H1 (cell line): ENCODE measurements at regions not wholly inside any gene's neighbourhood (a gene's known extent, or its start where the extent isn't known, plus 50 kb on each side); places are given as distances from the start of the nearest gene placed in this dataset.

Source experiments
- CTCF ChIA-PET: fragments of 300-600 bp; sonication (Branson Sonifier 250); formaldehyde crosslinking; loops from one replicate; lab custom pipeline; 2021; ENCODE audit not compliant: partially characterized antibody; lab: Charles Lee
- POLR2A ChIA-PET: fragments of 300-600 bp; sonication (Branson Sonifier 250); formaldehyde crosslinking; loops from one replicate; lab custom pipeline; 2021; ENCODE audit warnings: inconsistent platforms; ENCODE audit not compliant: partially characterized antibody; lab: Charles Lee
- DNase-seq, 2 experiments: peaks; one replicate each; pipeline versions ENCODE4 v3.0.0 to v3.0.0-alpha.2; 2010 to 2022; ENCODE audit warnings: low spot score in 2 of 2, low read depth in 1 of 2, mixed read lengths in 1 of 2
- FAIRE-seq: peaks from 2 replicates; lab custom pipeline; 2011; peaks lifted over from hg19 to GRCh38; lab: Jason Lieb, UNC
- H2AFZ ChIP-seq: 2 replicates; pipeline ENCODE4 v1.8.1; 2012; ENCODE audit warnings: low read length, inconsistent platforms
- H2AK5ac ChIP-seq: 2 replicates; pipeline ENCODE4 v1.6.1; 2013; ENCODE audit warnings: low read depth, low read length
- H2BK120ac ChIP-seq: replicated peaks from 2 replicates; pipeline ENCODE3; 2013; ENCODE audit warnings: low read depth, low read length, inconsistent platforms
- H2BK12ac ChIP-seq: 2 replicates; pipeline ENCODE4 v1.6.1; 2013; ENCODE audit warnings: low read depth, low read length
- H2BK15ac ChIP-seq: 2 replicates; pipeline ENCODE4 v1.6.1; 2013; ENCODE audit warnings: low read length
- H2BK20ac ChIP-seq: 2 replicates; pipeline ENCODE4 v1.6.1; 2013; ENCODE audit warnings: low read length
- H2BK5ac ChIP-seq: 2 replicates; pipeline ENCODE4 v1.6.1; 2013; ENCODE audit warnings: low read depth, low read length
- H3K14ac ChIP-seq: 2 replicates; pipeline ENCODE4 v1.6.1; 2013; ENCODE audit warnings: inconsistent platforms; ENCODE audit not compliant: insufficient read length
- H3K18ac ChIP-seq: 2 replicates; pipeline ENCODE4 v1.6.1; 2013; ENCODE audit warnings: low read length; ENCODE audit errors: extremely low read depth
- H3K23ac ChIP-seq: 2 replicates; pipeline ENCODE4 v1.6.1; 2013; ENCODE audit warnings: inconsistent platforms; ENCODE audit not compliant: insufficient read length
- H3K23me2 ChIP-seq: 2 replicates; pipeline ENCODE4 v1.6.1; 2013; ENCODE audit warnings: low read depth, low read length
- H3K27ac ChIP-seq: 2 replicates; pipeline ENCODE4 v1.6.1; 2011; ENCODE audit warnings: low read depth, low read length, inconsistent platforms
- H3K27me3 ChIP-seq, 4 experiments: replicated peaks in 1 of 4; 1 replicate in 1 of 4; 2 replicates in 3 of 4; pipeline versions ENCODE4 v1.6.1 to v1.8.1; 2011 to 2013; ENCODE audit warnings: low read length in 3 of 4, mild to moderate bottlenecking in 3 of 4, inconsistent platforms in 2 of 4, mixed read lengths in 2 of 4, moderate library complexity in 1 of 4; ENCODE audit not compliant: control insufficient read depth in 3 of 4, insufficient read depth in 3 of 4; ENCODE audit errors: extremely low read depth in 1 of 4
- H3K36me3 ChIP-seq, 4 experiments: 2 replicates each; pipeline versions ENCODE4 v1.6.1 to v1.8.1; 2011 to 2013; ENCODE audit warnings: mild to moderate bottlenecking in 4 of 4, low read length in 3 of 4, moderate library complexity in 2 of 4, control low read depth in 1 of 4, inconsistent platforms in 1 of 4; ENCODE audit not compliant: insufficient read depth in 4 of 4, control insufficient read depth in 2 of 4
- H3K4ac ChIP-seq: replicated peaks from 2 replicates; pipeline ENCODE3; 2013; ENCODE audit warnings: low read length, low read depth, mixed read lengths, inconsistent platforms; ENCODE audit not compliant: insufficient read length
- H3K4me1 ChIP-seq, 4 experiments: replicated peaks in 1 of 4; 1 replicate in 1 of 4; 2 replicates in 3 of 4; pipeline versions ENCODE4 v1.6.1 to v1.8.1; 2011 to 2013; ENCODE audit warnings: low read length in 3 of 4, inconsistent platforms in 2 of 4, mixed read lengths in 1 of 4; ENCODE audit not compliant: insufficient read depth in 4 of 4, control insufficient read depth in 3 of 4
- H3K4me2 ChIP-seq, 2 experiments: 2 replicates each; pipeline versions ENCODE4 v1.6.1 to v1.8.1; 2011 to 2013; ENCODE audit warnings: low read depth in 2 of 2, low read length in 2 of 2, control low read depth in 1 of 2, inconsistent platforms in 1 of 2, mild to moderate bottlenecking in 1 of 2; ENCODE audit not compliant: insufficient read depth in 1 of 2
- H3K4me3 ChIP-seq, 4 experiments: fragments of 200-600, 300-600 bp in 1 of 4; sonication (generic), shearing (Covaris generic), sonication (Bioruptor Twin) in 1 of 4; 2 replicates each; pipeline versions ENCODE4 v1.5.1 to v1.8.1; 2011 to 2016; ENCODE audit warnings: low read length in 4 of 4, low read depth in 3 of 4, control low read depth in 2 of 4, inconsistent platforms in 2 of 4, mild to moderate bottlenecking in 2 of 4, mixed read lengths in 1 of 4, moderate library complexity in 1 of 4; ENCODE audit not compliant: insufficient read depth in 2 of 4; ENCODE audit errors: extremely low read depth in 1 of 4
- H3K56ac ChIP-seq: replicated peaks from 2 replicates; pipeline ENCODE3; 2013; ENCODE audit warnings: low read depth, mild to moderate bottlenecking, mixed read lengths, low read length, inconsistent platforms; ENCODE audit not compliant: insufficient read length
- H3K79me1 ChIP-seq: 2 replicates; pipeline ENCODE4 v1.6.1; 2013; ENCODE audit warnings: low read depth, low read length, control low read depth
- H3K79me2 ChIP-seq, 2 experiments: 2 replicates each; pipeline versions ENCODE4 v1.6.1 to v1.8.1; 2012 to 2013; ENCODE audit warnings: low read length in 2 of 2, mild to moderate bottlenecking in 2 of 2, inconsistent platforms in 1 of 2; ENCODE audit not compliant: insufficient read depth in 2 of 2, control insufficient read depth in 1 of 2
- H3K9ac ChIP-seq, 4 experiments: replicated peaks in 1 of 4; 1 replicate in 1 of 4; 2 replicates in 3 of 4; pipeline versions ENCODE4 v1.6.1 to v1.8.1; 2011 to 2013; ENCODE audit warnings: low read depth in 3 of 4, low read length in 3 of 4, control low read depth in 2 of 4, mild to moderate bottlenecking in 2 of 4, moderate library complexity in 2 of 4, inconsistent platforms in 1 of 4; ENCODE audit errors: extremely low read depth in 1 of 4
- H3K9me3 ChIP-seq, 2 experiments: 2 replicates each; pipeline versions ENCODE4 v1.6.1 to v1.8.1; 2012 to 2013; ENCODE audit warnings: mild to moderate bottlenecking in 2 of 2, moderate library complexity in 2 of 2, control low read depth in 1 of 2, inconsistent platforms in 1 of 2, low read depth in 1 of 2, low read length in 1 of 2, mixed read lengths in 1 of 2; ENCODE audit not compliant: insufficient read depth in 2 of 2
- H4K20me1 ChIP-seq, 2 experiments: replicated peaks in 1 of 2; 2 replicates each; pipeline versions ENCODE3 to v1.8.1; 2011 to 2013; ENCODE audit warnings: inconsistent platforms in 2 of 2, low read length in 2 of 2, mild to moderate bottlenecking in 1 of 2; ENCODE audit not compliant: insufficient read depth in 2 of 2, control insufficient read depth in 1 of 2
- H4K5ac ChIP-seq: 2 replicates; pipeline ENCODE4 v1.6.1; 2013; ENCODE audit warnings: low read length, low read depth, mixed read lengths, inconsistent platforms; ENCODE audit not compliant: insufficient read length
- H4K8ac ChIP-seq: 2 replicates; pipeline ENCODE4 v1.8.0; 2013; ENCODE audit warnings: mild to moderate bottlenecking, moderate library complexity, low read length, inconsistent platforms; ENCODE audit not compliant: insufficient read depth; ENCODE audit errors: extremely low read depth
- H4K91ac ChIP-seq: replicated peaks from 2 replicates; pipeline ENCODE3; 2013; ENCODE audit warnings: low read length, mixed read lengths, inconsistent platforms; ENCODE audit not compliant: insufficient read length
- SP2 ChIP-seq: IDR thresholded peaks from 2 replicates; pipeline ENCODE4 v1.6.1; 2012; ENCODE audit warnings: mild to moderate bottlenecking, low read length, inconsistent platforms
- WGBS, 2 experiments: shearing (Covaris generic) in 1 of 2; methylation state at CpG; one replicate each; pipeline versions ENCODE4 v1.1.6 to v1.1.7; 2013 to 2015; ENCODE audit warnings: low lambda C conversion rate in 2 of 2, mixed read lengths in 2 of 2, inconsistent platforms in 1 of 2, low coverage in 1 of 2, missing lambda C conversion rate in 1 of 2; ENCODE audit not compliant: insufficient replicate concordance in 2 of 2, insufficient coverage in 1 of 2, insufficient read length in 1 of 2; ENCODE audit errors: extremely low coverage in 1 of 2, missing lambda C conversion rate in 1 of 2; 5-methylcytosine and 5-hydroxymethylcytosine counted together

DNA sequence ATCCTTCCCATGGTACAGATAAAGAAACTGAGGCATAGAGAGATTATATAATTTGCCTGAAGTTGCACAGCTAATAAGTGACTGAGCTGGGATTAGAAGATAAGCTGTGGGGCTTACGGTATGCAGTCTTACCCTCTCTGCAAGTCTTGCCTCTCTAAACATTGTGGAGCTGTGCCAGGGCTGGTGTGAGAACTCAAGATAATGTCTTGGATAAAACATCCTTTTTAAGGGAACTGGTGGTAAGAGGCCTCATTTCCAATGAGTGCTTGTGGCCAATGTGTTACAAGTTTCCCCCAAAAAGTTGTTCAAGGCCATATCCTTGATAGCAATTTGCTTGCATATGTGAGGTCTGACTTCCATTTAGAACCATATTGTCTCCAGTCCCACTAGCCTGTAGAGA lies 84.3 kb upstream of the ETAA1 start:
- Histone ChIP-seq H3K27me3 (no peaks in the 10 kb centered on the region), H2BK12ac (no peak overlapping the region), H4K91ac (no peak overlapping the region), H3K79me1 (no peaks in the 10 kb centered on the region), H3K9ac (no peak overlapping the region), H2BK5ac (no peak overlapping the region), H3K27ac (no peak overlapping the region), H2BK20ac (no peak overlapping the region), H3K23me2 (no peaks in the 10 kb centered on the region), H3K4me3 (no peak overlapping the region), H4K8ac (no peak overlapping the region), H3K9me3 (no peaks in the 10 kb centered on the region), H2BK15ac (no peak overlapping the region), H4K5ac (no peak overlapping the region), H3K14ac (no peak overlapping the region), H3K4ac (no peak overlapping the region), H3K79me2 (no peaks in the 10 kb centered on the region), H2BK120ac (no peak overlapping the region), H3K18ac (no peak overlapping the region), H2AFZ (no peak overlapping the region), H3K23ac (no peak overlapping the region), H3K56ac (no peak overlapping the region), H2AK5ac (no peak overlapping the region), H4K20me1 (no peaks in the 10 kb centered on the region), H3K4me1 (no peaks in the 10 kb centered on the region), H3K36me3 (no peaks in the 10 kb centered on the region), H3K4me2 (no peak overlapping the region)
- FAIRE-seq (no peak), DNase-seq (no peak)
- ChIA-PET CTCF (interaction anchor here (0.6 to 0.7 kb wide), 3 partner anchors 10 to 167 kb away, joined by 3 read pairs; no protein-coding TSS in a partner anchor), POLR2A (interaction anchor here (0.6 kb wide), 1 partner anchor 872 kb away, joined by 3 read pairs; no protein-coding TSS in a partner anchor)
- no peak for TF ChIP-seq SP2
- WGBS, 2 experiments, result 86% methylated on average over 1 of the region's 1 CpG; no CpG with 5 or more reads in 1 of the 2 experiments
